K562 (cell line): ENCODE measurements at regions not wholly inside any gene's neighbourhood (a gene's known extent, or its start where the extent isn't known, plus 50 kb on each side); places are given as distances from the start of the nearest gene placed in this dataset.

Source experiments
- SAFB2 ChIP-seq: fragments of 200-400 bp; formaldehyde crosslinking; IDR thresholded peaks from 2 replicates; pipeline ENCODE4 v1.6.1; 2018; ENCODE audit warnings: borderline replicate concordance, low read length, low read depth, moderate library complexity; ENCODE audit not compliant: severe bottlenecking
- ZNF318 ChIP-seq, 2 experiments: fragments of 450-650 bp; IDR thresholded peaks; 2 replicates each; pipeline ENCODE4 v1.6.1; 2016; ENCODE audit warnings: mild to moderate bottlenecking in 2 of 2, borderline replicate concordance in 1 of 2, low read depth in 1 of 2, moderate library complexity in 1 of 2

- TF ChIP-seq ZNF318 (IDR thresholded peaks at IDR 0.05; ENCODE audit: borderline replicate concordance in 1 of 2, low read depth in 1 of 2) (no peak), SAFB2 (no peak)
Measured at GRCh38 chr7:24199978-24200377, 84.0 kb upstream of the NPY start (continued).
